ENCODE measurements at regions not wholly inside any gene's neighbourhood (a gene's known extent, or its start where the extent isn't known, plus 50 kb on each side); places are given as distances from the start of the nearest gene placed in this dataset.

GRCh38 chr18:39549144-39549543, 1983.5 kb upstream of the CELF4 start:
- TF ChIP-seq CTCF (IDR thresholded peaks at IDR 0.05), result no peak
- no peak for TF ChIP-seq POLR2A (IDR thresholded peaks at IDR 0.05)
- TF ChIP-seq POLR2AphosphoS5 (IDR thresholded peaks at IDR 0.05), result no peak
